ENCODE measurements at regions not wholly inside any gene's neighbourhood (a gene's known extent, or its start where the extent isn't known, plus 50 kb on each side); places are given as distances from the start of the nearest gene placed in this dataset.
"Not testable (repeated sequence)": the region's sequence is repeated elsewhere in the genome, so short reads cannot be mapped to it uniquely, and the experiment has no call there.

- DNase-seq: no peak
These were observed 204.8 kb upstream of the CCDC54 start for GRCh38 chr3:107172411-107172810.

GRCh38 chr3:107184375-107184774, 192.9 kb upstream of the CCDC54 start:
- DNase-seq: no peak

- DNase-seq: no peak
These were observed 189.0 kb upstream of the CCDC54 start for GRCh38 chr3:107188262-107188661.

GRCh38 chr3:107189158-107189791, 188.0 kb upstream of the CCDC54 start:
- DNase-seq: no peak

- DNase-seq: no peak
These were observed 184.1 kb upstream of the CCDC54 start for GRCh38 chr3:107193116-107193515.

- DNase-seq: peak; percentile 46
These were observed 178.6 kb upstream of the CCDC54 start for GRCh38 chr3:107198581-107199181.

- DNase-seq: no peak
These were observed 176.1 kb upstream of the CCDC54 start for GRCh38 chr3:107201146-107201545.

GRCh38 chr3:107202885-107203284, 174.4 kb upstream of the CCDC54 start:
- not testable (repeated sequence) for DNase-seq

GRCh38 chr3:107204121-107204520, 173.1 kb upstream of the CCDC54 start:
- DNase-seq: no peak

GRCh38 chr3:107205358-107205757, 171.9 kb upstream of the CCDC54 start:
- DNase-seq: no peak

- no peak for DNase-seq
These were observed 171.1 kb upstream of the CCDC54 start for GRCh38 chr3:107206141-107206540.

GRCh38 chr3:107206945-107207344, 170.3 kb upstream of the CCDC54 start:
- no peak for DNase-seq

- DNase-seq: peak; percentile 85
These were observed 169.1 kb upstream of the CCDC54 start for GRCh38 chr3:107208100-107208499.

- DNase-seq: no peak
These were observed 168.4 kb upstream of the CCDC54 start for GRCh38 chr3:107208796-107209195.

- no peak for DNase-seq
These were observed 167.8 kb upstream of the CCDC54 start for GRCh38 chr3:107209302-107209990.

- DNase-seq: no peak
These were observed 165.6 kb upstream of the CCDC54 start for GRCh38 chr3:107211608-107212007.

GRCh38 chr3:107212618-107213017, 164.6 kb upstream of the CCDC54 start:
- DNase-seq: no peak

GRCh38 chr3:107213044-107213669, 164.1 kb upstream of the CCDC54 start:
- DNase-seq: no peak

GRCh38 chr3:107216229-107216628, 161.0 kb upstream of the CCDC54 start:
- no peak for DNase-seq

- DNase-seq: no peak
These were observed 160.5 kb upstream of the CCDC54 start for GRCh38 chr3:107216711-107217110.

GRCh38 chr3:107217172-107217571, 160.1 kb upstream of the CCDC54 start:
- DNase-seq: no peak

GRCh38 chr3:107218864-107219269, 158.4 kb upstream of the CCDC54 start:
- no peak for DNase-seq

GRCh38 chr3:107220538-107220937, 156.7 kb upstream of the CCDC54 start:
- no peak for DNase-seq

All from left kidney (tissue), 1 donor.